GM23338 (cell line): ENCODE measurements at regions not wholly inside any gene's neighbourhood (a gene's known extent, or its start where the extent isn't known, plus 50 kb on each side); places are given as distances from the start of the nearest gene placed in this dataset.

ENCODE experiments used
- CTCF ChIP-seq, 2 experiments: fragments of 200-600 bp in 1 of 2; sonication (generic) in 1 of 2; conservative IDR thresholded peaks; 2 replicates each; pipeline versions ENCODE4 v1.5.1 to v1.6.1; 2016 to 2017; ENCODE audit warnings: antibody characterized with exemption in 2 of 2, low read depth in 2 of 2, mild to moderate bottlenecking in 2 of 2, moderate library complexity in 1 of 2
- EZH2 ChIP-seq: fragments of 200-600 bp; sonication (generic); IDR thresholded peaks from one replicate; pipeline ENCODE4 v1.8.0; 2017; ENCODE audit warnings: antibody characterized with exemption, mild to moderate bottlenecking, low read depth; ENCODE audit not compliant: unreplicated experiment
- EZH2phosphoT487 ChIP-seq: fragments of 200-600 bp; sonication (generic); IDR thresholded peaks from one replicate; pipeline ENCODE4 v1.8.1; 2018; ENCODE audit warnings: antibody characterized with exemption; ENCODE audit not compliant: unreplicated experiment
- POLR2AphosphoS5 ChIP-seq: IDR thresholded peaks from 2 replicates; pipeline ENCODE4 v1.6.1; 2016; ENCODE audit warnings: antibody characterized with exemption, low read depth
- TF ChIP-seq, protein P1 (sequence below): IDR thresholded peaks from one replicate; pipeline ENCODE4 v1.6.1; 2018; ENCODE audit warnings: antibody characterized with exemption; ENCODE audit not compliant: unreplicated experiment
- TF ChIP-seq, protein P2 (sequence below): IDR thresholded peaks from 2 replicates; pipeline ENCODE4 v1.6.1; 2016; ENCODE audit warnings: antibody characterized with exemption

- no peak for TF ChIP-seq CTCF (conservative IDR thresholded peaks at IDR 0.05; ENCODE audit: low read depth in 2 of 2)
- no peak for TF ChIP-seq EZH2
- TF ChIP-seq, protein P1, sequence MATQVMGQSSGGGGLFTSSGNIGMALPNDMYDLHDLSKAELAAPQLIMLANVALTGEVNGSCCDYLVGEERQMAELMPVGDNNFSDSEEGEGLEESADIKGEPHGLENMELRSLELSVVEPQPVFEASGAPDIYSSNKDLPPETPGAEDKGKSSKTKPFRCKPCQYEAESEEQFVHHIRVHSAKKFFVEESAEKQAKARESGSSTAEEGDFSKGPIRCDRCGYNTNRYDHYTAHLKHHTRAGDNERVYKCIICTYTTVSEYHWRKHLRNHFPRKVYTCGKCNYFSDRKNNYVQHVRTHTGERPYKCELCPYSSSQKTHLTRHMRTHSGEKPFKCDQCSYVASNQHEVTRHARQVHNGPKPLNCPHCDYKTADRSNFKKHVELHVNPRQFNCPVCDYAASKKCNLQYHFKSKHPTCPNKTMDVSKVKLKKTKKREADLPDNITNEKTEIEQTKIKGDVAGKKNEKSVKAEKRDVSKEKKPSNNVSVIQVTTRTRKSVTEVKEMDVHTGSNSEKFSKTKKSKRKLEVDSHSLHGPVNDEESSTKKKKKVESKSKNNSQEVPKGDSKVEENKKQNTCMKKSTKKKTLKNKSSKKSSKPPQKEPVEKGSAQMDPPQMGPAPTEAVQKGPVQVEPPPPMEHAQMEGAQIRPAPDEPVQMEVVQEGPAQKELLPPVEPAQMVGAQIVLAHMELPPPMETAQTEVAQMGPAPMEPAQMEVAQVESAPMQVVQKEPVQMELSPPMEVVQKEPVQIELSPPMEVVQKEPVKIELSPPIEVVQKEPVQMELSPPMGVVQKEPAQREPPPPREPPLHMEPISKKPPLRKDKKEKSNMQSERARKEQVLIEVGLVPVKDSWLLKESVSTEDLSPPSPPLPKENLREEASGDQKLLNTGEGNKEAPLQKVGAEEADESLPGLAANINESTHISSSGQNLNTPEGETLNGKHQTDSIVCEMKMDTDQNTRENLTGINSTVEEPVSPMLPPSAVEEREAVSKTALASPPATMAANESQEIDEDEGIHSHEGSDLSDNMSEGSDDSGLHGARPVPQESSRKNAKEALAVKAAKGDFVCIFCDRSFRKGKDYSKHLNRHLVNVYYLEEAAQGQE: no peak
- no peak for TF ChIP-seq EZH2phosphoT487
- TF ChIP-seq, protein P2, sequence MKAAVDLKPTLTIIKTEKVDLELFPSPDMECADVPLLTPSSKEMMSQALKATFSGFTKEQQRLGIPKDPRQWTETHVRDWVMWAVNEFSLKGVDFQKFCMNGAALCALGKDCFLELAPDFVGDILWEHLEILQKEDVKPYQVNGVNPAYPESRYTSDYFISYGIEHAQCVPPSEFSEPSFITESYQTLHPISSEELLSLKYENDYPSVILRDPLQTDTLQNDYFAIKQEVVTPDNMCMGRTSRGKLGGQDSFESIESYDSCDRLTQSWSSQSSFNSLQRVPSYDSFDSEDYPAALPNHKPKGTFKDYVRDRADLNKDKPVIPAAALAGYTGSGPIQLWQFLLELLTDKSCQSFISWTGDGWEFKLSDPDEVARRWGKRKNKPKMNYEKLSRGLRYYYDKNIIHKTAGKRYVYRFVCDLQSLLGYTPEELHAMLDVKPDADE: no peak
- no peak for TF ChIP-seq POLR2AphosphoS5
These were observed 113.6 kb upstream of the SFSWAP start for GRCh38 chr12:131597333-131597732.
